AG10803 (cell line): ENCODE measurements at regions not wholly inside any gene's neighbourhood (a gene's known extent, or its start where the extent isn't known, plus 50 kb on each side); places are given as distances from the start of the nearest gene placed in this dataset.
A peak's percentile ranks its signal among the peaks of the same experiment; 100 is the strongest.

Experiments used
- DNase-seq: peaks from one replicate; pipeline ENCODE4 v3.0.0; 2010; ENCODE audit warnings: low read depth
- H3K4me3 ChIP-seq: 2 replicates; pipeline ENCODE4 v1.5.1; 2011; ENCODE audit warnings: mild to moderate bottlenecking, low read length, control low read depth
- TF ChIP-seq, protein P1 (sequence below): conservative IDR thresholded peaks from 2 replicates; pipeline ENCODE4 v1.5.1; 2011; ENCODE audit warnings: mild to moderate bottlenecking, low read length, control low read depth, inconsistent platforms

DNA sequence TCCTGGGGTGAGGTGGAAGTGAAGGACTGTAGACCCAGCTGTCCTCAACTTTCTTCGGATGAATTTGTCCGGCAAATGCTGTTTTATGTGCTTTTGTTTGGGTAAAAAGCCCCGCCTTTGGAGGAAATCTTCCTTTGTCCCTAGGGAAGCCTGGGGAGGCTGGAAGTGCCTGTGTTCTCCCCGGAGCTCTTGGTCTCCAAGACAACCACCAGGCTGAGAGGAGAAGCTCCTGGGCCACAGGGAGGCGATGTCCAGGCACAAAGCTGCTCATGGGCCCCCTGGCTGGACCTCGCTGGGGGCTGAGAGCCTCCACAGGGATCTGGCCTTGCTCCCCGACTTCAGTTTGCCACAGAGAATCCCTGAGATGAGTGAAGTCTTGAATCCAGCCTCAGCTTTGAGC, 293.1 kb upstream of the N4BP1 start:
- TF ChIP-seq, protein P1, sequence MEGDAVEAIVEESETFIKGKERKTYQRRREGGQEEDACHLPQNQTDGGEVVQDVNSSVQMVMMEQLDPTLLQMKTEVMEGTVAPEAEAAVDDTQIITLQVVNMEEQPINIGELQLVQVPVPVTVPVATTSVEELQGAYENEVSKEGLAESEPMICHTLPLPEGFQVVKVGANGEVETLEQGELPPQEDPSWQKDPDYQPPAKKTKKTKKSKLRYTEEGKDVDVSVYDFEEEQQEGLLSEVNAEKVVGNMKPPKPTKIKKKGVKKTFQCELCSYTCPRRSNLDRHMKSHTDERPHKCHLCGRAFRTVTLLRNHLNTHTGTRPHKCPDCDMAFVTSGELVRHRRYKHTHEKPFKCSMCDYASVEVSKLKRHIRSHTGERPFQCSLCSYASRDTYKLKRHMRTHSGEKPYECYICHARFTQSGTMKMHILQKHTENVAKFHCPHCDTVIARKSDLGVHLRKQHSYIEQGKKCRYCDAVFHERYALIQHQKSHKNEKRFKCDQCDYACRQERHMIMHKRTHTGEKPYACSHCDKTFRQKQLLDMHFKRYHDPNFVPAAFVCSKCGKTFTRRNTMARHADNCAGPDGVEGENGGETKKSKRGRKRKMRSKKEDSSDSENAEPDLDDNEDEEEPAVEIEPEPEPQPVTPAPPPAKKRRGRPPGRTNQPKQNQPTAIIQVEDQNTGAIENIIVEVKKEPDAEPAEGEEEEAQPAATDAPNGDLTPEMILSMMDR = no peak
- no peak overlapping the region for H3K4me3 ChIP-seq
- no peak for DNase-seq

DNA sequence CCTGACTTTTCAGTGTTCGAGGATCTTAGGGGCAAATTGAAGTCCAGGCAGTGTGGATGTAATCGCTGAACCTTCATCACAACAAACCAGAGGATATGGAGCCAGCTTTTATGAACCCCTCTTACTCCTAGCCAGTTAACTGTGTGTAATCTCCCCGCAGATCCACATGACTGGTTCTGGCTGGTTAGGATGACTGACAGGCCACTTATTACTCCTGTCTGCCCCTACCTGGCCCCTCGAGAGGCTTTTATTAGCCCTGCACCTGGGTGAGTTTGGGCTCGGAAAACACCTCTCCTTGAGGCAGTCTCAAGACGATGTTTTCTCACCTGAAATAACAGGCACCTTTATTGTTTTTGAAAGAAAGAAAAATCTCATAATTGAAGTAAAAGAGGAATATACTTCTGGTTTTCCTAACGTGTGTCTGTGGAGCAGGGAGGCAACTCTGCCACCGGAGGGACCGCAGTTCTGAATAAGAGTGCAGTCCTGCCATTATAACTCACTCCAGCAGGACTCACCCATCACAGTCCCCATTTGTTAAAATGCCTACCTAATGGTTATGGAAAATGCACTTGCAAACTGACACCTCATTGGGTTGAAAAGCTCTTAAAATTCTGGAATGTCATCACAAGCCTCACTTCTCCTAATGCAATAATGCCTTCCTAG, 291.9 kb upstream of the N4BP1 start:
- DNase-seq = no peak
- TF ChIP-seq, protein P1 = peak; percentile 12; the same call in 1 of the 2 replicates
- no peak overlapping the region for H3K4me3 ChIP-seq

DNA sequence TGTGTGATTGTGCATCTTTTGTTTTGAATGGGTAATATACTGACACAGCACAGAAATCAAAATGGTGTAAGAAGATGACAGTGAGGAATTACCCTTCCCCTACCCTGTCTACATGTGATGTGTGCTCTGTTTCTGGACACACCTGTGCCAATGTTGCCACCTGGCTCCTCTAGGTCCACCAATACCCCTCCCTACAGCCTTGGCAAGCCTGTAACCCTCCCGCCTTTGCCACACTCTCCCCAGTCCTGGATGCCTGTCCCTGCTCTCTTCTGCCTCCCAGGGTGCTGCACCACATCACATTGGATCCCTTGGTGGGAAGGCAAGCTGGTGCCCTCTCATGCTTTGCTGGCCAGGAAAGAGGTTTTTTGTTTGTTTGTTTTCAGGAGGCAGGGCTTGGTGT, 289.5 kb upstream of the N4BP1 start:
- TF ChIP-seq, protein P1 = no peak
- DNase-seq = no peak
- H3K4me3 ChIP-seq = no peak overlapping the region

DNA sequence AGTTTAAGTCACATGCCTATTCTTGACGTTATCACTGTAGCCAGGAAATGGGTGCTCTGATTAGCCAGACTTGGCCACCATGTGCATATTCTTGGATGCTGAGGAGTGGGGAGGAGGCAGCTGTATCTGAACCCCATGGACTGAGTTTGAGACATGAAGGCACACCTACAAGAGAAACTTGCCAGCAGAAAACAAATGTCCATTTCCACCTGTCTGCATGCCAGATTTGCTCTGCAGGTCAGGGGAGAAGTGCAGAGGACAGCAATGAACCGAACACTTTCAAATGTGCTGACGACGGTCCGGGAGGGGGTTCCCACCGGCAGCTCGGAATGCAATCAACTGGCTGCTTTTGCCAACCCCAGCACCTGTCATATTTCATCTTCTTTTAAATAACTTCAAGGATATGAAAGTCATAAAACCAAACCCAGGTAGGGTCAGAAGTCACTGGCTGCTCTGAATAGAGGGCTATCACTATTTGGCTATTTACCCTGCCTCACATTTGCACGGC, 287.8 kb upstream of the N4BP1 start:
- no peak overlapping the region for H3K4me3 ChIP-seq
- TF ChIP-seq, protein P1 = no peak
- DNase-seq = no peak

DNA sequence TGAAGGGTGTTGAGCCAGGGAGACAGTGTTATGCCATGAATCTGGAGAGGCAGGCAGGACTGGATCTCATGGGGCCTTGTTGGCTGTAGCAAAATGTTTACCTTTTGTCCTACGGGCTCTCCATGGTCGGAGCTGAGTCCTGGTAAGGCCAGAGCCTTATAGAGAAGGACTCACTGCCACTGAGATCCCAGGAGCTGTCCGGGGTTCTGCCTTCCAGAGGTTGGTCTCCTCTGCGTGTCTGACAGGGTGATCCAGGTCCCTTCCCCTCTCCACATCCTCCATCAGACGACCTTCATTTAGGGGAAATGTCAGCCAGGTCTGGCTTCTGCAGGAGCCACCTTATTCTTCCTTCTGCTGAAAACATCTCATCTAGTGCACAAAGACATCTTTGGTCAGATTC, 285.2 kb upstream of the N4BP1 start:
- TF ChIP-seq, protein P1 = no peak
- DNase-seq = no peak
- H3K4me3 ChIP-seq = no peak overlapping the region

DNA sequence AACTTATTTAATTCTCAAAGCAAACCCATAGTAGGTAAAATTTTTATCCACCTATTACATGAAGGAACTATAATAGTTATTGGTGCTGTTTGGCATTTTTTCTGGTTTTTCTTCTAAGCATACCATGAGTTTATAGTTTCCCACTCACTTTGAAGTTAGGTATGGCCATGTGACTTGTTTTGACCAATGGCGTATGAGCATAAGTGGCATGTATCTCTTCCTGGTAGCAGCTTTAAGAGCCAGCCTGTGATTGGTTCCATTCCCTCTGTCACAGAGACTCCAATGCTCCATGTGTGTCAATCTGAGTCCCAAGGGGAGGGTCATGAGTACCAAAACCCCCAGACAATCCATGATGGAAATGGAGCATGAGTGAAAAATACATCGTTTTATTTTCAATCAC, 282.9 kb upstream of the N4BP1 start:
- DNase-seq = no peak
- no peak overlapping the region for H3K4me3 ChIP-seq
- TF ChIP-seq, protein P1 = no peak

DNA sequence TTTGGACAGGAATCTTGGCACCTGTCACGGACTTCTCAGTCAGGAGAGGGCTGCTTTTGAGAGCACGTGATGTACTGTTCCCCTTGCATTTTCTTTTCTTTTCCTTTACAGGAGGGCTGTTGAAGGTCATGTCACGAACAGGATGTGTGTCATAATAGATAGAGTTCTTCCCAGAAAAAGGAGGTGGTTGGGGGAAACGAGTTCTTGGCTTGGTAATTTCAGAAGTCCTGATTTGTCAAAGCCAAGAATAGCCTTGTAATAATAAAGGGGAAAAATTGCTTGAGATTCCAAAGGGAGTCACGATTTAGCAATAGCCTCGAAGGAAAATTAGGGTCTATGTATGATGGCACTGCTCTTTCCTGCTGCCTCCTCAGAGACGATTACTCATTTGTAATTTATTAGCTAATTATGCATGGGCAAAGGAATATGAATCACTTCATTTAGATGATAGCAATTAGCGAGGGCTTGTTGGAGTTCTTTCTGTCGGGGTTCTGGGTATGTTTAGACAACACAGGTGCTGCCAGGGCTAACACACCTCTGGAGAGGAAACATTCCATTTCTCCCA, 277.7 kb upstream of the N4BP1 start:
- no peak for DNase-seq
- no peak overlapping the region for H3K4me3 ChIP-seq
- TF ChIP-seq, protein P1 = no peak
